Tibial artery (tissue), 4 donors: ENCODE measurements at regions not wholly inside any gene's neighbourhood (a gene's known extent, or its start where the extent isn't known, plus 50 kb on each side); places are given as distances from the start of the nearest gene placed in this dataset.

Source experiments
- DNase-seq, 2 donors: peaks; one replicate each; pipeline ENCODE4 v3.0.0-alpha.2; 2019
- H3K27ac ChIP-seq, 2 donors: fragments of 200-600 bp; sonication (generic) in 1 of 2; 1 replicate in 1 of 2; 2 replicates in 1 of 2; pipeline ENCODE4 v1.5.1; 2018 to 2019; ENCODE audit warnings: mild to moderate bottlenecking in 1 of 2
- H3K27me3 ChIP-seq, 2 donors: fragments of 200-600 bp; sonication (generic) in 1 of 2; one replicate each; pipeline versions ENCODE4 v1.5.1 to v1.6.0; 2016 to 2019
- H3K36me3 ChIP-seq, 3 donors: fragments of 200-600 bp; sonication (generic) in 2 of 3; one replicate each; pipeline ENCODE4 v1.5.1; 2016 to 2019; ENCODE audit warnings: mild to moderate bottlenecking in 2 of 3
- H3K4me1 ChIP-seq, 4 donors: fragments of 200-600 bp; sonication (generic) in 2 of 4; 1 replicate in 3 of 4; 2 replicates in 1 of 4; pipeline ENCODE4 v1.5.1; 2016 to 2019
- H3K4me3 ChIP-seq, 2 donors: fragments of 200-600 bp; sonication (generic) in 1 of 2; 1 replicate in 1 of 2; 2 replicates in 1 of 2; pipeline ENCODE4 v1.5.1; 2018 to 2019; ENCODE audit warnings: mild to moderate bottlenecking in 2 of 2
- H3K9me3 ChIP-seq, 3 donors: fragments of 200-600 bp; sonication (generic) in 1 of 3; one replicate each; pipeline ENCODE4 v1.5.1; 2016 to 2019
- CTCF ChIP-seq, 2 experiments: fragments of 200-600 bp in 1 of 2; fragments of 450-650 bp in 1 of 2; IDR thresholded peaks; one replicate each; pipeline ENCODE4 v1.5.1; 2017 to 2019; ENCODE audit warnings: antibody characterized with exemption in 2 of 2, mild to moderate bottlenecking in 1 of 2, moderate library complexity in 1 of 2
- intact Hi-C: fragments of 100-400 bp; cut with DNase I; formaldehyde crosslinking; loops from one replicate; pipeline ENCODE4 v1.15.0; 2023; ENCODE audit warnings: low total_unique reads

GRCh38 chr13:64180756-64181155, 2765.1 kb upstream of the PCDH20 start:
- no peak overlapping the region for H3K27ac ChIP-seq
- intact Hi-C loops = no loop called here
- H3K4me1 ChIP-seq = no peaks in the 10 kb centered on the region
- no peak for TF ChIP-seq CTCF (IDR thresholded peaks at IDR 0.05)
- H3K9me3 ChIP-seq = no peaks in the 10 kb centered on the region
- H3K27me3 ChIP-seq = no peaks in the 10 kb centered on the region
- no peaks in the 10 kb centered on the region for H3K36me3 ChIP-seq
- no peak overlapping the region for H3K4me3 ChIP-seq
- DNase-seq = no peak

DNA sequence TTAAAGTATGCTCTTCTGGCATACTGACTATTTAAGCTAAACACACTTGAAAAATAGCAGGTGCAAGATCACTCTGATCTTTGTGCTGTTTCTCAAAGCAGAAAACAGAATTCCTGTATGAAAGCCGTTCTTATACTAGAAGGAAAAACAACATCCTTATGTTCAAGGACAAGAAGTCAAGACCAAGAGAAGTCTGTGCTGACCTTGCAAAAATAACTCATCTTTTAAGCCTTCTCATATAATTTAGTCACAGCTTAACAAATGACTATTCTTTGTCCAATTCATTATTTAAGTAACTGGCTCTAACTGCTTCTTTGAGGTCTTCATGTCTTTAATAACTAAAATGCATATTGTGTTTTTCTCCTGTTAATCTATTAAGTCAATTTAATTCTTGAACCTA, 2750.2 kb upstream of the PCDH20 start:
- intact Hi-C loops = no loop called here
- no peaks in the 10 kb centered on the region for H3K4me1 ChIP-seq
- no peaks in the 10 kb centered on the region for H3K27me3 ChIP-seq
- no peak overlapping the region for H3K27ac ChIP-seq
- no peaks in the 10 kb centered on the region for H3K36me3 ChIP-seq
- H3K9me3 ChIP-seq = no peaks in the 10 kb centered on the region
- no peak for DNase-seq
- no peak overlapping the region for H3K4me3 ChIP-seq
- TF ChIP-seq CTCF (IDR thresholded peaks at IDR 0.05) = no peak

- H3K27me3 ChIP-seq = no peaks in the 10 kb centered on the region
- DNase-seq = no peak
- no peaks in the 10 kb centered on the region for H3K36me3 ChIP-seq
- TF ChIP-seq CTCF (IDR thresholded peaks at IDR 0.05) = no peak
- no peak overlapping the region for H3K4me3 ChIP-seq
- H3K27ac ChIP-seq = no peak overlapping the region
- H3K4me1 ChIP-seq = no peaks in the 10 kb centered on the region
- intact Hi-C loops = no loop called here
- H3K9me3 ChIP-seq = no peaks in the 10 kb centered on the region
Measured at GRCh38 chr13:64164435-64164834, 2748.8 kb upstream of the PCDH20 start.

DNA sequence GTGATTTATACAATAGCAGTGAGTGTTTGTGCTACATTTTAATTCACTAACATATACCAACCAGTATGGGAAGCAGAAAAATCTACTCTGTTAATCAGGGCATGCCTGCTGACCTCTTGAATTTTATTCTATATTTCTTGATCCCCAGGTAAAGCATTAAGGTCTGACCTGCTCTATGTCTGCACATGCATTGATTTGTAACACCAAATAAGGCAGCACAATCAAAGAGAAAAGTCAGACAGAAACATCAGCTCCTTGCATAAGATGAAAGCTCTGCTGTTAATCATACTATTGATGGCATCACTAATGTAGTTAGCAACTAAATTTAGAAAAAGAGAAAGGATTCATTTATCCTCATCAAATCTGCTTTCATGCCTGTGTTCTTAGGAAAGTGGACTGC, 2744.8 kb upstream of the PCDH20 start:
- no peaks in the 10 kb centered on the region for H3K9me3 ChIP-seq
- intact Hi-C loops = no loop called here
- no peak for DNase-seq
- no peak overlapping the region for H3K4me3 ChIP-seq
- TF ChIP-seq CTCF (IDR thresholded peaks at IDR 0.05) = no peak
- H3K27me3 ChIP-seq = no peaks in the 10 kb centered on the region
- H3K4me1 ChIP-seq = no peaks in the 10 kb centered on the region
- no peak overlapping the region for H3K27ac ChIP-seq
- H3K36me3 ChIP-seq = no peaks in the 10 kb centered on the region

DNA sequence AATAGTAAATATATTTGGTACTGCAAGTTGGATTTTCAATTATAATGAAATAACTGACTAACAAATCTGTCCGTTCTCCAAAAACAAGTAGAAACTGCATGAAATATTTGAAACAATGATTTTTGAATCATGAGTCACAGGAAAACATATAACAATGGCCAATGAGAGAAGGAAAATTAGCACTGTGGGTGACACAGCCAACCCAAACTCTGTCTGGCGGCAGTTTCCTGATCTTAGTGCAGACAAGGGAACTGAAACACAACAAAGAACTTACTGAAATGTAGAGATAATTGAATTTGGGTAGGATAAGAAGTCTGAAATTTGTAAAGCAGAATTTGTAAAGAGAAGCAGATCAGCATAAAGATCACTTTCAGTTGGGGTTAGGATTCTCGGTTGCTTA, 2743.3 kb upstream of the PCDH20 start:
- no peak for DNase-seq
- no peak for TF ChIP-seq CTCF (IDR thresholded peaks at IDR 0.05)
- Histone ChIP-seq H3K36me3 (no peaks in the 10 kb centered on the region), H3K9me3 (no peaks in the 10 kb centered on the region), H3K4me1 (no peaks in the 10 kb centered on the region), H3K27me3 (no peaks in the 10 kb centered on the region), H3K27ac (no peak overlapping the region), H3K4me3 (no peak overlapping the region)
- intact Hi-C loops = no loop called here

- Histone ChIP-seq H3K4me1 (no peaks in the 10 kb centered on the region), H3K36me3 (no peaks in the 10 kb centered on the region), H3K27ac (no peak overlapping the region), H3K9me3 (peaks cover 0 to 7% (median 4%) of the 10 kb centered on the region in 3 donors), H3K4me3 (no peak overlapping the region), H3K27me3 (no peaks in the 10 kb centered on the region)
- TF ChIP-seq CTCF (IDR thresholded peaks at IDR 0.05) = no peak
- no peak for DNase-seq
- intact Hi-C loops = no loop called here
Measured at GRCh38 chr13:64154514-64154913, 2738.9 kb upstream of the PCDH20 start.
